HG03280 (cell line): ENCODE measurements at regions not wholly inside any gene's neighbourhood (a gene's known extent, or its start where the extent isn't known, plus 50 kb on each side); places are given as distances from the start of the nearest gene placed in this dataset.
"Not testable (repeated sequence)": the region's sequence is repeated elsewhere in the genome, so short reads cannot be mapped to it uniquely, and the experiment has no call there.

Source experiments
- ATAC-seq: cut with Tn5 transposase; IDR thresholded peaks from one replicate; pipeline ENCODE4 v1.9.1; 2021; ENCODE audit warnings: mild to moderate bottlenecking, moderate library complexity; ENCODE audit not compliant: unreplicated experiment

DNA sequence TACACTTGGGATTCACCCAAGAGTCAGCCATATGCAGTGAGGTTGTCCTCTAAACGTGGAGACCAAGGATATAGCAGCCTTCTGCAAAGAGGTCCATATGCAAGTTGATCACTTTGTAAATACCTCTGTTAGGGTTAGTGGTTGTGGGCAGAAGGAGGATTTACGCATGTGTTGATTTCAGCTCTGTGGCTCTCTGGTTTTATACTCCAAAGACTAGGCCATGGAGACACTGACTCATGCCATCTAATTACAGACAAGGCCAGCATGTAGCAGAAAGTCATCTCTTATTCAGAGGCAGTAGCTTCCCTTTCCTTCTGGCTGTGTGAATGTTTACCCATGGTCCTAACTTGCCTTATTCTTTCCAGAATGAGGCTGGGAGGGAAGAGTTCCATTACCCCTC is 140.9 kb upstream of the GOLGA6L4 start:
- not testable (repeated sequence) for ATAC-seq

DNA sequence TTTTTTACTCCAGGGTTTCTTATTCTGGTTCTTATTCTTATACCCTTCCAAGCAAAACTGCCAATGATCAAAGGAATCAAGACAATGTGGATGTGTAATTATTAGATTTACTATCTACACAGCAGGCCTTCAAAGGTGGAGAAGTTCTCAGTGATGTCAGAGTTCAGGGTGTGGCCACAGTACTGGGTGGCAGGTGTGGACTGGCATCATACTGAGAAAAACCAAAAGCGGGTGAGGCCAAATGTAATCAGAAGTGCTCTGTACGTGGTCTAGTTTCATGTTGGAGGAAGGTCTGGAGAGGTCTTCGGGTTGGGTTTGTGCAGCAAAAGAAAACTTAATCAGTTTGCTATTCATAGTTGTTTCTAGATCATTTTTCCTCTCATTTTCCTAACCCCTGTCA is 138.5 kb upstream of the GOLGA6L4 start:
- ATAC-seq, result not testable (repeated sequence)

DNA sequence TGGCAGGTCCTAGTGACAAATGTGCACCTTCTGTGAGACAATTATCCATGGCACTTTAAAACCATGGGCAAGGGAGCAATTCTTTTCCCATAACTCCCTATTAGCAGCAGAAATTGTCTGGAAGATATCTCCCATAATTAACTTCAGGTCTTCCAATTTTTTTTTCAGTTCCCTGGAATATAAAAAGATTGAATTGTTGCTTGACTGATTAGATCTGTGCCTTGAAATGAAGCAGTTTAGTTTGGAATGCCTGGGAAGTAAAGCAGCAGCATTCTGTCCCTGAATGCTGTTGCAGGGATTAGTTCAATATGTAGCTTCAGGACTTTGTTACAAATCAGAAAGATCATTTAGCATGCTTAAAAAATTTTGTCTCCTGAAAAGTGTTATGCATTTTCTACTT is 137.0 kb upstream of the GOLGA6L4 start:
- ATAC-seq, result no peak

DNA sequence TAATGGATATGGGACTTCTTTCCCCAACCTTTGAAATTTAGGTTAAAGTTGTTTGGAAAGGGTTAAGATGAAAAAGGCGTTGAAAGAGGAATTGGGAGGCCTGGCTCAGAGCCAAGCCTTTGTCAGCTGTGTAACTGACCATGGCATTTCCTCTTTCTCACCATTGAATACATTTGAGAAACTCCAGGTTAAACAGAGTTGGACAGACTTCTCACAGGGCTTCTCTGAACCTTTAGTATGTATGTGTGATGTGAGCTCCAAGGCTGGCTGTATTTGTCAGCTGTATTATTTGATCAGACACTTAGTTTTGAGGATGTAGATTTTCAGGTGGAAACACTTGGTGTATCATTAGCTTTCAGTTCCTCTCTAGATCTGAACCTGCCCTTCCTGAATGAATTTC is 136.4 kb upstream of the GOLGA6L4 start:
- ATAC-seq, result no peak

DNA sequence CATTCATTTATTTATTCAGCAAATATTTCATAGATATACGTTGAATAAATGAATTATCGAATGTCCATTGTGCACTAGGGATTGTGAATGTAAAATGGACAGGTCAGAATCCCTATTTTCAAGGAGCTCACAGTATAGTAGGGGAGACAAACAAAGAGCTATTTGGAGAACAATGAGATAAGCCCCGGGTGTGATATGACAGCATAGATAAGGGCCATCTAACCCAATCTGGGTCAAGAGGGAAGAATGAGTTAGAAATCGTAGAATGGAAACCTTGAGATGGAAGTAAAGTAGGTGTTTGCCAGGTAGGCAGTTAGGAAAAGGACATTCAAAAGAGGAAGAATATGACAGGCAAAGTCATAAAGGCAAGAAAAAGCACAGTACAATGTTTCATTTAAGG is 132.2 kb upstream of the GOLGA6L4 start:
- ATAC-seq, result no peak

DNA sequence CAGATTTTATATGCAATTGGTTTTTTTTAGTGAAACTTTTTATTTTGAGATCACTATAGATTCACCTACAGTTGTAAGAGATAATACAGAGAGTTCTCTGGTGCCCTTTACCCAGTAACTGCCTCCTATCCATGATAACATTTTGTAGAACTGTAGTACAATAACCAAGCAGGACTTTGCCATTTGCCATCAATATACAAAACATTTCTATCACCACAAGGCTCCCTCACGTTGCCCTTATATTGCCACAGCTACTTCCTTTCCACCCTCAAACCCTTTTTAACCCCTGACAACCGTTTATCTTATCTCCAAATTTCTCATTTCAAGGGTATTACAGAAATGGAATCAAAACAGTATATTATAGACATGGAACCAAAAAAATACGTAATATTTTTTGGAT is 130.7 kb upstream of the GOLGA6L4 start:
- no peak for ATAC-seq

DNA sequence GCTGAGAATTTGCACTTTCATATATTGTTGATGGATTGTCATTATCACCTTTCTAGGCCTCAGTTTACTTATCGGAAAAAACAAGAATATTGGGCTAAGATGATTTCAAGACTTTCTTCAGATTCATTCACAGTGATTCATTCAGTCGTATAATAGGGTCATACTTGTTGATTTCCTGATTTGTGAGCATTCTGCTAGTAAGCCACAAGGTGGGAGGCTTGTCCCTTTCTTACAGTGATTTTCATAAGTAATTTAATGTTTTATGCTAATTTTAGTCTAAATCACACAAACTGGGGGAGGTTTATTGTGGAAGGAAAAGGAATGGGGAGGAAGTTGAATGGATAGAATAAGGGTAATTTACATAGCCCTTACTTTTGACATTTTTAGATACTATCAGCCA is 126.8 kb upstream of the GOLGA6L4 start:
- no peak for ATAC-seq

DNA sequence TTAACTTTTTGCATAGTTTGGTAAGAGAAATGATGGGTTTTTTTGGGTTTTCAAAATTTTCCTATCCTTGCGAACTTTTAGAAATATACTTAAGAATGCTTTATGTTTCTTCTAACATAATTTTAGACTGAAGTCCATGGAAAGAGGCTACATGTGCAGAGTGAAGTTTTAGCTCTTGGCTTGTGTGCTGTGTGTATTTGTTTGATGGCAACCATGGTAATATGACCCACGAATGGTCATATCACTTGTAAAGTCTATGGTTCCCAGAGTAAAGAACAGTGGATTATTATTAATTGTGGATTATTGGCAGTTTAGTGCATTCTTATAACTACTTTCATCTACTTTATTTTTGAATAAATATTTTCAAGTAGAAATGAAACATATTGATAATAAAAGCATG is 124.0 kb upstream of the GOLGA6L4 start:
- ATAC-seq, result no peak

DNA sequence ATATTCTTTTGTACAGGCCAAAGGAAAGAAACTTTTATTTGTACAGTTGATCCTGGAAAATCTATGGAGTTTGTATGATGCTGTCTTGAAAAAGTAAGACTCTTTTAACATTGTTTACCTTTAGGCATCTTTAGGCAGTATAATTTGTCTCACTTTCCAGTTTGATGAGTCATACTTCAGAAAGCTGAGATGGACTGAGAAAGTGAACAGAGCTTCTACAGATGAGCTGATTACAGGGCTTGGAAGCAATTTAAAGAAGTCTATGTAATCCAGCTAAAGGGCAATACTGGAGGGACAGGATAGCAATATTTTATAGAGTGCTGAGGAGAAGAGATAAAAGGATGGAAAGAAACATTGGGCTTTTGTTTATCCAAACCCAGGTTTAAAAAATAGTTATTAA is 123.5 kb upstream of the GOLGA6L4 start:
- ATAC-seq, result no peak

DNA sequence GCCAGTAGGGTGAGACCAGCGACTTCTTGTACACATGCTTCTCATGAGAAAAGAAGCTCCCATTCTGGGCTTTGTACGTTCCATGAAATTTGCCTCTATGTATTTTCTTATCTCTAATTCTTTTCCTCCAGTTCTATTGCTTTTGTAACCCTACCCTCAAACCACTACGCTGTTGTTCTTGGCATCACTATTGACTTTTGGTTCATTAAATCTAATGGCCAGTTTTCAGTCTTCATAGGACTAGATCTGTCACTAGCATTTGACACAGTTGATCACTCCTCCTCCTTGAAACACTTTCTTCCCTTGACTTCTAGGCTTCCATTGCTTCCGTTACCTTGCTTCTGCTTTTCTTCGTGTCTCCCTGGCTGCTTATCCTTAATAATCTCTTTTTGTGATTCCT is 121.7 kb upstream of the GOLGA6L4 start:
- no peak for ATAC-seq

DNA sequence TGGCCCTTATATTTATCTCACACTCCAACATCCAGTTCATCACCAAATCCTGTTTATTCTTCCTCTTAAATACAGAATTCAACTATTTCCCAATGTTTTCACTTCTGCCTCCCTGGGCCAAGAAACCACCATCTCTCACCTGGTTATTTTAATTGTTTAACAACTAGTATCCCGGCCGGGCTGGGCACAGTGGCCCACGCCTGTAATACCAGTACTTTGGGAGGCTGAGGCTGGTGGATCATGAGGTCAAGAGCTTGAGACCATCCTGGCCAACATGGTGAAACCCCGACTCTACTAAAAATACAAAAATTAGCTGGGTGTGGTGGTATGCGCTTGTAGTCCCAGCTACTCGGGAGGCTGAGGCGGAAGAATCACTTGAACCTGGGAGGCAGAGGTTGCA is 120.9 kb upstream of the GOLGA6L4 start:
- not testable (repeated sequence) for ATAC-seq

DNA sequence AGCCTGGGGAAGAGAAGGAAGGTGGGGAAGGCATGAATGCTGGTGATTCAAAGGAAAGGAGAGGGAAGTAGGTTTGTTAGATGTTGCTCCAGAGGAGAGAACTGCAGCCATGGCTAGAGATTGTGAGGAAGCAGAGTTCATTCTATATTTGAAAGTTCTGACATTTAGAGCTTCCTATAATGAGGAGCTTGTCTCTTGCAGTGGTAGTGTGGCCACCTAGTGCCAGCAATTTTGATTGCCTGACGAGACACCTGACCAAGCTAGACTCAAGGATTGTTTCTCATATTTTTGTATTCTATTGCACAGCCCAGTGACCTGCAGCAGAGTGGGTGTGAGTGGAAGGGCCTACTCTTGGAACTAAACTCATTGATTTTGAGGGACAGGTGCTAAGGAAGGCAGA is 116.2 kb upstream of the GOLGA6L4 start:
- ATAC-seq, result not testable (repeated sequence)

DNA sequence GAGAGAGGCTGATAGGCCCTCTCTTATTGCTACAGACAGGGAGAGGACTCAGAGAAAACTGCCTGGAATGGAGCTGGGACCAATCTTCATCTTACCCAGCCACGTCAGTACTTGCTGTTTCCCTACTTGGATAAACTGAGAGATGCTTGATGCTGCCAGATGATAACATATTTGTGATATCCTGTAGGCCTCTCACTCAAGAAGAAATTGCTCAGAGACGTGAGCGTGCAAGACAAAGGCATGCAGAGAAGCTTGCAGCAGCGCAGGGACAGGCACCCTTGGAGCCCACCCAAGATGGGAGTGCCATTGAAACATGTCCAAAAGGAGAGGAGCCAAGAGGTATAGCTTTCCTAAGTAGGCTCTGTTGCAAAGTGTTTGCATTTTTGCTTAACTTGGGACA is 114.7 kb upstream of the GOLGA6L4 start:
- ATAC-seq, result not testable (repeated sequence)

DNA sequence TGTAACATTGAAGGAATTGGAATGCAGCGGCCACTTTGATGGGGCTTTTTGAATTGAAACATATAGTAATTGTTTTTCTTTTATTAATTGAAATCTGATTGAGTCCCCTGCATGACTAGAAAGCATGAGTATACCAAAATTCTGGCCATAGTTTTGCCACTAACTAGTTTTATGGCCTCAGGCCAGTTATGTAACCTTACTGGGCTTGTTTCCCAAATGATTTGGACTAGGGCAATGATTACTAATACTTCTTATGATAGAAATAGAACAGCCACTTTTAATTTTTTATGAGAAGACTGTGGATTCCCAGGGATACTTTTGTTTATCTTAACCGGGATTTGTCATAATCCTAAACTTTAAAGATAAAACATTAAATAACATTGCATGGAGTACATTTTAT is 106.9 kb upstream of the GOLGA6L4 start:
- ATAC-seq, result not testable (repeated sequence)

DNA sequence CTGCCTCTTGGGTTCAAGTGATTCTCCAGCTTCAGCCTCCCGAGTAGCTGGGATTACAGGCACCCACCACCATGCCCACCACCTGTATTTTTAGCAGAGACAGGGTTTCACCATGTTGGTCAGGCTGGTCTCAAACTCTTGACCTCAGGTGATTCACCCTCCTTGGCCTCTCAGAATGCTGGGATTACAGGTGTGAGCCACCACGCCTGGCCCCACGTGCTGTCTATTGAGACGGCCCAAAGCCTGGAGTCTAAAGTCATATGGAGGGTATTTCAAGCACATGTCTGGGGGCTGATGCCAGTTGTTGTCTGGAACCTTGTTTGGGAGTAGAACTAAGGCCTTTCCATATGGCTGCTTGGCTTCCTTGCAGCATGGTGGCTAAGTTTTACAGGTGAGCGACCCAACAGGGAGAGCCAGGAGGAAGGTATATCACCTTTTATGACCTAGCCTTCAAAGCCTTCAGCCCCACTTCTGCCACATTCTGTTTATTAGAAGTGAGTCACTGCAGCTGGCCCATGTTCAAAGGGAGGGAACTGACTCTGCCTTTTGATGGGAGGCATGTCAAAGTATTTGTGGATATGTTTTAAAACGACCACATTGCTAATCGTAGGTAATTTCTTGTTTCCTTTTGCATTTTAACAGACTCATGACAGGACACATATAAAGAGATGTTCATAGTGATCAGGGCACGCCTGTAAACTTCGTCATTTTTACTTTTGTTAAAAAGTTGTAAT is 105.3 kb upstream of the GOLGA6L4 start:
- ATAC-seq, result not testable (repeated sequence)

DNA sequence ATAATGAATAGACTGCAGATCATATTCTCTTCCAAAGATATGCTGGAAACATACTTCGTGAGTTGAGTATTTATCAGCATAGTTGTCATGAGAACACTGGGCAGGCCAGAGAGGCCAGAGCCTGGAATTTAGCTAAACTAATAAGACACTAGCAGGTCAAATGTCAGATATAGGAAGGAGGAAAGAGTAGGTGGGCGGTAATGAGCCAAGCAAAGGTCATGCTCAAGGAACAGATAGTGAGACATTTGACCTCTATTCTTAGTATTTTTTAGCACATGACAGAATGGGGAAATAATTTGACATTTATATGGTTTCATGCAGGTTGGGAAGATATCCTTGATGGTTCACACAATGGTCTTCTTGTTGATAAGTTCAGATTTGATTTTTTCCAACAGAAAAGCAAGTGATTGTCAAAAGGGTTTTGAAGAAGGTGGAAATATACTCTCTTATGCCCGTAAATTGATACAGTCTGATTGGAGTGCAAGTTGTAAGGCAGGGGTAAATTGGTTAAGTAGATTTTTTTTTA is 99.6 kb upstream of the GOLGA6L4 start:
- not testable (repeated sequence) for ATAC-seq

DNA sequence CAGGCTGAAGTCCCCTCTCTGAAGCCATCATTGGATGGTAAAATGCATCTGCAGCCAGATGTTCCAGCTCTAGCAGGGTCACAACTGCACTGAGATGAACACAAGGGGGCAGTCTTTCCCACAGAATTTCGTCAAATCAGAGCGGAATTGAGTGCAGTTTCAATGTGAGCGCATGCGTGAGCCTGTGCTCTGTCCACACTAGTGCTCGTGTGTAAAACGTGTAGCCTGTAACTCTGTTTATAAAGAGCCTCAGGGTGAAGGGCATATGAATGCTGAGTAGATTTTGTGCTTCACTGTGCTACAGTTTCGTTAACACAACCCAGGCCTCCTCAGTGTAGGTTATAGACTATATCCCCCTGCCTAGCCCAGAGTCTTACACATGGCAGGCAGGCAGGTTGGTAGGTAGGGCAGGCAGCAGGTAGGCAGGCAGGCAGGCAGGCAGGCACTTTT is 92.7 kb upstream of the GOLGA6L4 start:
- ATAC-seq, result peak; percentile 88

DNA sequence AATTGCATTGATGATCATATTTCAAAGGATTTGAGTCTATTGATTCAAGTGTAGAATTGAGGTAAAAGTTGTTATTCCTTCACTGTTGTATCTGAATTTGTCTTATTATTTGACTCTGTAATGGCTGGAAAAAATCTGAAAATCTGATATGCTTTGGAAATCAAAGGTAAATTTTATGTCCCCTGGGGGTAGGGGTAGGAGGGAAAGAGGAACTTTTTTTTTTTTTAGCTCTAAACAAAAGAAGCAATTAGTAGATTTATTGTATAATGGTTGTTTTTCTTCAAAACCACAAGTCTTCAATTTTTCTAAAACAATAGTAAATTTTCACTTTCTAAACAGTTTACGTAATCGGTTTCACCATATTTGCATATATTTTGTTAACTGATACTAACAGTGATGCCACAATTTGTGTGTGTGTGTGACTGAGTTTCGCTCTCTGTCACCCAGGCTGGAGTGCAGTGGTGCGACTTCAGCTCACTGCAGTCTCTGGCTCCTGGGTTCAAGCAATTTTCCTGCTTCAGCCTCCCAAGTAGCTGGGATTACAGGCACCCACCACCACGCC is 91.7 kb upstream of the GOLGA6L4 start:
- ATAC-seq, result peak; percentile 69

DNA sequence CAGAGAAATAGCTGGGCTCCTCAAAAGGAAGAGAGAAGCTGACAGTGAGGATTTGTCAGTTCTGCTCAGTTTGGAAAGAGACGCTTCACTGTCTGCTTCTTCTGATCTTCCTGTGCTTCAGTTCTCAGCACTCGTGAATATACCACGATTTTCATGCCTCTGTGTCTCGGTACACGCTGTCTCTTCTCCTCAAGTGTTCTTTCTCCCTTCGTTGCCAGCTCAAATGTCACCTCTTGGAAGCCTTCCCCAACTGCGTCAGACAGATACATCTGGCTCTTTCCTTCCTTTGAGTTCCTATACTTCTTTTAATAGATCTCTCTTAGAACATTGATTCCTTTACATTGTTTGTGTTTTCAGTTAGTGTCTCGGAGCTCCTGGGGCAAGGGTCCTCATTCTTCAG is 90.6 kb upstream of the GOLGA6L4 start:
- ATAC-seq, result not testable (repeated sequence)

DNA sequence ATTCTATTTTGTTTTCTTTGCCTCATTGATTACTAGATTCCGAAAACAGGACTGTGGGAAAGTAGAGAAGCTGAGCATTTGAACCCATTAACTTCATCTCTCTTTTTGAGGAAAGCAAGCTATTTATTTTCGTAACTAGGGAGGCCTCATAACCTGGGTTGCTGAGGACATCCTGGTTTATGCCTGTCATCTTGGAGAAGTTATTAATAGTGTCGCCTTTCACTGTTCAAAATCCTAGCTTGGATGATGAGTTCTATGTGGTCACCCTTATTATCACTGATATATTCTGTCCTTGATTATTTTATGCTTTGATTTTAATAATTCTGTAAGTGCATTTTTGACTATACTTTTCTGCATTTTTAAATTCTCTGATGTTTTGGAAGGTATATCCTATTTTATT is 89.3 kb upstream of the GOLGA6L4 start:
- not testable (repeated sequence) for ATAC-seq

DNA sequence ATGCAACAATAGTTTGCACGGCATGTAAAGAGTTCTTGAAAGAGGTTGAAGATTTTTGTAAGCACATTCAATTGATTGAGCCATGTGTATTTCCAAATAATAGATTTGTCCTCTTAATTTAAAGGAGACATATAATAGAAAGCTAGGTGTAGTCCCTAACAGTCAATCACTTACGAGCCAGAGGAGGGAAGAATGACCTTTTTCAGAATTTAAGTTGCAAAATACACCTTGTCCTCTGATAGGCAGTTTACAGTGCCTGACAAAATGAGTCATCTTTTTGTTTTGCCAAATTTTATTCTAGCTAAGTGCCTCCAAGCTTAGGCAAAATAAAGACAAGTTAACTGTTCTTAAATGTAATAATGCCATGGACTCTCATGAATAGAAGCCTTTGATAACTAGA is 88.3 kb upstream of the GOLGA6L4 start:
- ATAC-seq, result not testable (repeated sequence)

DNA sequence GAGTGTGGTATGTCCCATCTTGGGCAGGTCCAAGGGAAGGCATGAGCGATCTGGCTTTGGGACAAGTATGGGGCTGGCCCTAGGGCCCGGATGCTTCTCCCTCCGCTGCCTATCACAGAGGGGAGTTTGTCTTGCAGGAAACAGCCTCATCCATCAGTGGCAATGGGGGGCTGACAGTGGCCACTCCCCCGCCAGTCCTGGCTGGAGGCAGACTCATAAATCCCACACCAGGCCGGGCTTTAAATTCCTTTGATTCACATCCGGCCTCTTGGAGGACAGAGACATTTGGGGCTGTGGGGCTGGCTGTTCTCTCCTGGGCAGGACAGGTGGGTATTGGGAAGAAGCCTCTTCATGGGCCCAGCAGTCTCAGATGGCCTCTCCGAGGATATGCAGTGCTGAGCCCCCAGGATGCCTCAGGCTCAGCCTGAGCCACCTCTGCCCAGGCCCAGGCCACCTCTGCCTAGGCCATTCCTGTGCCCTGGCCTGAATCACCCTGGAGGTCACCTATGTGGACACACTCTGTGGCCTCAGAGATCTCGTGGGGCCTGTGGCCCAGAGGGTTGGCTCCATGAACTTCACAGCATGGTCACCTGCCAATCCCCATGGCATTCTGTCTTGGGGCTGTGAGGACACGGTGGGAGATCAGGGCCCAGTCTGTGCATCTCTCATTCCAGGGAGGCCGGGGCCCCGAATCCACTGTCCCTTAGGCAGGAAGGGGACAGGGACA is 84.2 kb upstream of the GOLGA6L4 start:
- ATAC-seq, result no peak
